Brain microvascular endothelial cell (primary cell): ENCODE measurements at regions not wholly inside any gene's neighbourhood (a gene's known extent, or its start where the extent isn't known, plus 50 kb on each side); places are given as distances from the start of the nearest gene placed in this dataset.

Source experiments
- DNase-seq: peaks from one replicate; pipeline ENCODE4 v3.0.0-alpha.2; 2020
- H3K27ac ChIP-seq: fragments of 250-450 bp; sonication (Bioruptor Pico); 2 replicates; pipeline ENCODE4 v1.5.1; 2020; ENCODE audit warnings: mild to moderate bottlenecking, moderate library complexity
- H3K27me3 ChIP-seq: fragments of 250-450 bp; sonication (Bioruptor Pico); replicated peaks from 2 replicates; pipeline ENCODE4 v1.5.1; 2020; ENCODE audit warnings: mild to moderate bottlenecking
- H3K36me3 ChIP-seq: fragments of 250-450 bp; sonication (Bioruptor Pico); replicated peaks from 2 replicates; pipeline ENCODE4 v1.5.1; 2020; ENCODE audit warnings: mild to moderate bottlenecking
- H3K4me3 ChIP-seq: 2 replicates; pipeline ENCODE4 v1.5.1; 2011; ENCODE audit warnings: low read depth, mild to moderate bottlenecking, control low read depth, low read length, moderate library complexity
- in situ Hi-C: cut with HindIII; loops from 2 replicates; pipeline ENCODE4 v1.10.0; 2017; ENCODE audit warnings: low sequenced_read_pairs, low pct_ligation_motif_present
- TF ChIP-seq, protein P1 (sequence below): IDR thresholded peaks from 2 replicates; pipeline ENCODE4 v1.5.1; 2011; ENCODE audit warnings: low read depth, mild to moderate bottlenecking, moderate library complexity, low read length, control low read depth, inconsistent platforms; ENCODE audit errors: missing control alignments

DNA sequence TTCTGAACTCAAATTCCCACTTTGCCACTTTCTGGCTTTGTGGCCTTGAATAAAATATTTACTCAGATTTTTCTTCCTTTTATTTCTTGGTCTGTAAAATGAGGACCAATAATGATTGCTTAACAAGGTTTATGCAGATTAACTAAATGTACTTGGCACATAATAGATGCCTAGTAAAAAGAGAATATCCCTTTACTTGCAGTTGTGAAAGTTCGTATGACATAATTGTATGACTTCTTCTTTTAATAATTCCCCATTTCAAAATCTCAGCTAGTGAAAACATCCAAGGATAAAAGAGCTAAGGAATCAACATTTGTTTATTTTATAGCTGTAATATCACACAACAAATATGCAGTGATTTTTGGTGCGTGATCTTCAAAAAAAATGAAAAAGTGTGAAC, 215.6 kb upstream of the ATP2B1 start:
- no peaks in the 10 kb centered on the region for H3K27me3 ChIP-seq
- no peak overlapping the region for H3K27ac ChIP-seq
- in situ Hi-C loops = no loop called here
- no peaks in the 10 kb centered on the region for H3K36me3 ChIP-seq
- no peak for DNase-seq
- TF ChIP-seq, protein P1, sequence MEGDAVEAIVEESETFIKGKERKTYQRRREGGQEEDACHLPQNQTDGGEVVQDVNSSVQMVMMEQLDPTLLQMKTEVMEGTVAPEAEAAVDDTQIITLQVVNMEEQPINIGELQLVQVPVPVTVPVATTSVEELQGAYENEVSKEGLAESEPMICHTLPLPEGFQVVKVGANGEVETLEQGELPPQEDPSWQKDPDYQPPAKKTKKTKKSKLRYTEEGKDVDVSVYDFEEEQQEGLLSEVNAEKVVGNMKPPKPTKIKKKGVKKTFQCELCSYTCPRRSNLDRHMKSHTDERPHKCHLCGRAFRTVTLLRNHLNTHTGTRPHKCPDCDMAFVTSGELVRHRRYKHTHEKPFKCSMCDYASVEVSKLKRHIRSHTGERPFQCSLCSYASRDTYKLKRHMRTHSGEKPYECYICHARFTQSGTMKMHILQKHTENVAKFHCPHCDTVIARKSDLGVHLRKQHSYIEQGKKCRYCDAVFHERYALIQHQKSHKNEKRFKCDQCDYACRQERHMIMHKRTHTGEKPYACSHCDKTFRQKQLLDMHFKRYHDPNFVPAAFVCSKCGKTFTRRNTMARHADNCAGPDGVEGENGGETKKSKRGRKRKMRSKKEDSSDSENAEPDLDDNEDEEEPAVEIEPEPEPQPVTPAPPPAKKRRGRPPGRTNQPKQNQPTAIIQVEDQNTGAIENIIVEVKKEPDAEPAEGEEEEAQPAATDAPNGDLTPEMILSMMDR = no peak
- no peak overlapping the region for H3K4me3 ChIP-seq

DNA sequence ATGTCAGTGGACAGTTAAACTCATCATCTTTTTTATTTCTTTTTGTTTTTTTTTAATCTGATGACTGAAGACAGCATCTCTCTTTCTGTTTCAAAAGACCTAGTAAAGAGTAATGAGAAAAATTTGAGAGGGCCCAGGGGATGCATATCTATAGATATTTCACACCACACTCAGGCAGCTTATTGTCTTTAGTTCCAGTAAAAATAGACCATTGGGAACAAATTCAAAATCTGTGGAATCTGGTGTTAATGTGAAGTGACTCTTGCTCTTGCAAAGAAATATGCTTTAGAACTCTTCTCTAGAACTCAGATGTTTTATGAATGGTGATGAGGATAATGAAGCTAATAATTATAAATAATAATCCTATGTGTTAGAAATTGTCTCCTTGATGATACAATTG, 214.5 kb upstream of the ATP2B1 start:
- Histone ChIP-seq H3K4me3 (no peak overlapping the region), H3K27ac (no peak overlapping the region), H3K36me3 (no peaks in the 10 kb centered on the region), H3K27me3 (no peaks in the 10 kb centered on the region)
- in situ Hi-C loops = no loop called here
- no peak for DNase-seq
- TF ChIP-seq, protein P1 = no peak

DNA sequence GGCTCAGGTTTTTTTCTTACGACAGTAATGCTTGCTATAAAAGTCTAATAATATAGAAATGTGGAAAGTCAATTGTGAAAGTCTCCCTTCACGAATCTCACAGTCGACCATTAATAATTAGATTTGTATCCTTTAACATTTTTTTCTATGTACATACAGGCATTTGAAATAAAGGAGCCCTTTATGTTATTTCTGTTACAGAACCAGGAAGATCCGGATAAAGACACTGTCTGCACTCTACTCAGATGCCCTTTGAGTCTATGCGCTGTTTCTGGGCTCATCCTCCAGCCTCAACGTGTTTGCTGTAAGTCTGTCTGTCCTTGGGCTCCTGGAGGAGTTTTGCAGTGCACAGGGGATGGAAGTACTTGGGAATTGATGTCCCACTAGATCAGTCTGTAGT, 212.2 kb upstream of the ATP2B1 start:
- TF ChIP-seq, protein P1 = no peak
- H3K36me3 ChIP-seq = no peaks in the 10 kb centered on the region
- in situ Hi-C loops = no loop called here
- no peak overlapping the region for H3K27ac ChIP-seq
- DNase-seq = no peak
- H3K27me3 ChIP-seq = no peaks in the 10 kb centered on the region
- H3K4me3 ChIP-seq = no peak overlapping the region

DNA sequence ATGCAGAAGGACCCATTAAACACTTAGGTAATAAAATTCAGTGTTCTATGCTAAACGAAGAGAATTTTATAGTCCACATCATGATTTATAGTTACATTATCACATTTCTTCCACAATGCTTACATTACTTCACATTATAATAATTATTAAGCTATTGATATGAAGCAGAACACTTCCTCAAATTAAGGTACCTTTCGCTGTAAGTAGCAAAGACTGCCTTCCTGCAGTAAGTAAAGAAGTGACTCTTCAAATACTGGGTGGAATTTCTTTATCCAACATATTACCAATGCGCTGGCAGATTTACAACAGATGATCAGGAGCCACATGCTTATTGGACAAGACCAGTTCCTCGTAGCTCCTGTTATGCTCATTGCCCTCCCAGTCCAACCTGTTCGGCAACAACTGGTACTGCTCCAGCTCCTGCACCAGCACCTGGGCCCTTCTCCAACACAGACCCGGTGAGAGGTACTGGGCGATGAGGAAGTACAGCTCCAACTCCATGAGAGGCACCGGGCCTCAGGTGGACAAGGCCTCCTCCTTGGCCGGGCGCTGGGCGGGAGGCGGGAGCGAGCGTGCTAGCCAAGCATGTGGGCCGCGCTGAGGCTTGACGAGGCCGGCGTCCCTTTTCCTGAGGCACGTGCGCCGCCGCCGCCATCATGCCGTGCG, 210.7 kb upstream of the ATP2B1 start:
- Histone ChIP-seq H3K36me3 (no peaks in the 10 kb centered on the region), H3K27me3 (no peaks in the 10 kb centered on the region), H3K27ac (no peak overlapping the region), H3K4me3 (no peak overlapping the region)
- in situ Hi-C loops = no loop called here
- TF ChIP-seq, protein P1 = no peak
- no peak for DNase-seq

GRCh38 chr12:89918172-89918846, 209.7 kb upstream of the ATP2B1 start:
- H3K4me3 ChIP-seq = no peak overlapping the region
- no peak for DNase-seq
- no peaks in the 10 kb centered on the region for H3K27me3 ChIP-seq
- in situ Hi-C loops = no loop called here
- no peaks in the 10 kb centered on the region for H3K36me3 ChIP-seq
- TF ChIP-seq, protein P1 = no peak
- no peak overlapping the region for H3K27ac ChIP-seq

DNA sequence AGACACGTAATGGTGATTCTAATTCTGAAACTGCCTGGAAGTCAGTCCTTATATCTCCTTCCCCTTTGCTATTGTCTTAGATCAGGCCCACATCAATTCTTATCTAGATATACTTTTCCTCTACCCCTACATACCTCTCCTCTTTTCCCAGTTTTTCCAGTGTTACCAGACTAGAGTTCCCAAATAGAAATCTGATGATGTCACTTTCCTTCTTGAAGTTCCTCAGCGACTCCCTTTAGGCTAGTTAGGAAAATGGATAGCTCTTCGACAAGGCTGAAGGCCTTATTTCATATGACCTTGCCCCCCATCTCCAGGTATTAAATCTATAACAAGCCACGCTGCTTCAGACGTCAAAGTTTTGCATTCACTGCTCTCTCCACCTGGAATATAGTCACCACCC, 201.1 kb upstream of the ATP2B1 start:
- in situ Hi-C loops = no loop called here
- Histone ChIP-seq H3K27ac (no peak overlapping the region), H3K27me3 (no peaks in the 10 kb centered on the region), H3K36me3 (no peaks in the 10 kb centered on the region), H3K4me3 (no peak overlapping the region)
- no peak for DNase-seq
- TF ChIP-seq, protein P1 = no peak
